Stimulated activated CD4-positive, alpha-beta T cell treated with anti-CD3 and anti-CD28 coated beads, Interleukin-1b, Interleukin-23, amount 100 ng/mL, for 4 hours (primary cell): ENCODE measurements at regions not wholly inside any gene's neighbourhood (a gene's known extent, or its start where the extent isn't known, plus 50 kb on each side); places are given as distances from the start of the nearest gene placed in this dataset.

ENCODE experiments used
- DNase-seq, 2 donors: peaks; one replicate each; pipeline ENCODE4 v3.0.0-alpha.2; 2020; ENCODE audit warnings: low read depth in 2 of 2

DNA sequence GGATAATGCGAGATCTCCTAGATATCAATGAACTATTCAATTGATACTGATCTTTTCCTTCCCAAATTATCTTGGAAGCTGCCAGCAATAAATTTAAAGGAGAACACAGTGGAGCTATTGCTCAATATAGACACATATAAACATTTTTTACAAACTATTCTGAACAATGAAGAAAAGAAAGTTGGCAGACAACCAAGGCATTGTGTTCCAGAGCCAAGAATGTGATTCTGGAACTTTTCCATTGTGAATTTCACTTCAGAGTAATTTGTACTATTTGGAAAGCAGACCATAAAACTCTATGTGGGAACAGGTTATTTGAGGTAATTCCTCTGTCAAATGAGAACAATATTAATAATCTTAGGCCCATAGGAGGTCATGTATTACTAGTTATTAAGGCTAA is 588.2 kb downstream of the IRS1 start:
- DNase-seq = no peak

DNA sequence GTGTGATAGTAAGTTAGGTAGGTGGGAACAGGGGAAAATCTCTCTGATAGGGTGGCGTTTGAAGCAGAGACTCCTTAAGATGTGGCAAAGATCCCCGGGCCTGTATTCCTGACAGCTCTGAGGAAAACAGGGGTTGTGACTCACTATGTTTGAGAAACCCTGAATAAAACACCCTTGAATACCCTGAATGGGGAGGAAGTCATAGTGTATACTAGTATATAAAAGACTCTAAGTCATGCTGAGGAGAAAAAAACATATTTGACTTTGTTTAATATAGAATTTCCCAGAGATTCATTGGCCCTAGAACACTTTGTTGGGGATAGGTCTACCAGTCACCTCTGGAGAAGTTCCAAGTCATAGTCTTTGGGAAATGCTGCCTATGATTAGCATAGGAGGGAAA is 590.9 kb downstream of the IRS1 start:
- DNase-seq = no peak

DNA sequence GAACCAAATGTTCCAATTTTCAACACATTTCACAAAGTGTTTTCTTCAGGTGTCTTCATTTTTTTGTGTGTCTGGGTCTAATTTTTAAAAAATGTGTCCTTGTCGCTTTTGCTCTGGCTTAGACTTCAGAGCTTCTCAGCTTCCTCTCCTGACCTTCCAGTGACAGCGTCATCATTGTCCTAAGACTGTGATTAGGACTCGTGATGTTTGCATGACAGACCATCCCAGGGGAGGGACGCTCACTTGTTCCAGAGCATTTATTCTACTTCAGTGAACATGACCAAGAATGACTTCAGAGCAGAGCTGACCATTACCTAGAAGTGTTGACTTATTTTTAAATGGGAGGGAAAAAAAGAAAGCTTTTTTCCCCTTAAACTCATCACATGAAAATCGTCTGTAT is 591.9 kb downstream of the IRS1 start:
- no peak for DNase-seq

GRCh38 chr2:226199555-226199954 is 600.1 kb downstream of the IRS1 start:
- DNase-seq = no peak

DNA sequence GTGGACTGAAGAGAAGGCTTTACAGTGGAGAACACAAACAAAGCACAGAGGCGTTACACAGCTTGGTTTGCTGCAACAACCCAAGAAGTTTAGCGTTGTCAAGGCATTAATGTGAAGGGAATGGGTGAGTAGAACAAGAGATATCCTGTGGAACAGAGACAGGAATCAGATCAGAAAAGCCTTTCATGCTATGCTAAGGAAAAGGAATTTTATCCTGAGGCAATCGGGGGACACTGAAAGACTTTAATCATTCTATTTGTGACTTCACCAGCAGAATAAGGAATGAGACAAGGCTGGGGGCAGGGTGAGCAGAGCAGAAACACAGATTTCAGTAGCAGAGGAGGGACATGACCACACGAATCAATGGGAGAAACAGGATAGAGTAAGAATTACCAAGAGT is 600.7 kb downstream of the IRS1 start:
- no peak for DNase-seq

- no peak for DNase-seq
Measured at GRCh38 chr2:226190479-226191252, 609.0 kb downstream of the IRS1 start.

- no peak for DNase-seq
Measured at GRCh38 chr2:226189061-226189460, 610.6 kb downstream of the IRS1 start.

DNA sequence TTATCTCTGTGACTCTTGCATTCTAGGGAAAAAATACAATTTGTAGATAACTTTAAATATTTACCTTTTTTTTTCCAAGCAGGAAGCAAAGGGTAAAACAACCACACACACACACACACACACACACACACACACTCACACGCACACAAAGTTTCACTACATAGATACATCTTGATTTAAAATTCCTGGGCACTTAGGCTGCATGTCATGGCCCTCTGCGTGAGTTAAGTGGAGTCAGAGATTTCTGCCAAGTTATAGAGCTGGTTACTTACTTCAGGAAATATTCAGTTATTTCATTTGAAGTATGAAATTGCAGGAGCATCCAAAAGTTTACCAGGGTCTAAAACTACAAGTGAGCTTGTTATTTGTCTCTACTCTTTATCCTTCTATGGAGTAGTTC is 612.0 kb downstream of the IRS1 start:
- no peak for DNase-seq

GRCh38 chr2:226187156-226187555 is 612.5 kb downstream of the IRS1 start:
- DNase-seq = no peak

DNA sequence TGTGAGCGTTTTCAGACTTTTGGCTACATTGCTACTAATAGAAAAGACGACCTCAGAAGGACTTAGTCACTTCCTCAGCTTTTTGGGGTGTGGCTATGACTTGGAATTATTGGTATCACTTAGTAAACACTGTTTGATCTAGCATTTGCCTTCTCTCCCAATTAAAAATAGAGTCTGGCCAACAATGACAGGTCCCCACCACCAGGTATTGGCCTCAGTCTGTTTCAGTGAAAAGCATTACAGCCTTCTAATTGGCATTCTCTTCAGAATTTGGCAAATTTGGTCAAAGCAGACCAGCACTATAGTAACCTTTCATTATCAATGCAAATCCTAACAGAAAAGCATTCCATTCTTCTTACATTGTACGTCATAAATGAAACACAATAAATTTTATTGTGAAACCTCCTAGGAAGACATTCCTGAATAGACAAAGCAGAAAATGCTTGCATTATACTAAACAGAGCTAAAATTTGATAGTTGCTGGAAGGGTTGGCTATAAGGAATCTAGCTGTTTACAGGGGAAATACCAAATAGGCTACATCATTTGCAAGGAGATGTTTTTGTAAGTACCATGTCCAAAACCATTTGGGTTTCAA is 613.9 kb downstream of the IRS1 start:
- no peak for DNase-seq

GRCh38 chr2:226184940-226185615 is 614.5 kb downstream of the IRS1 start:
- no peak for DNase-seq

DNA sequence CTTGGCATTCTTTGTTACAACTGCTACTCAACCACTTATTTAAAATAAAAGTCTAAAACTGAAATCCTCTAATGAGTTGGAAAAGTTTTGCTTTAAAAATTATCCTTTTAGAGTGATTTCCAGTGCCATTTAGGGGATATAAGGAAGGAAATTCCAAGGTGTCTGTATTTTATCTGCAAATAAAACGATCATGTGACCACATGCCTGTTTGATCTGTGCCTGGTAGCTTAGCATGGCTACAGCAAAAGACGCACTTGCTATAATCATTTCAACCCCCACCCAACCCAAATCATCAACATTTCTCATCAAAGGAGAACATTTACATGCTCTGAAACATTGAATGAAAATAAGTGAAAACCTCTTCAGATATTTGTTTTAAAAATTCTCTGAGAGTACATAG is 615.1 kb downstream of the IRS1 start:
- no peak for DNase-seq

GRCh38 chr2:226183550-226183949 is 616.1 kb downstream of the IRS1 start:
- DNase-seq = no peak

- no peak for DNase-seq
Measured at GRCh38 chr2:226183033-226183432, 616.6 kb downstream of the IRS1 start.

GRCh38 chr2:226181909-226182308 is 617.7 kb downstream of the IRS1 start:
- no peak for DNase-seq

GRCh38 chr2:226180281-226180884 is 619.2 kb downstream of the IRS1 start:
- no peak for DNase-seq

DNA sequence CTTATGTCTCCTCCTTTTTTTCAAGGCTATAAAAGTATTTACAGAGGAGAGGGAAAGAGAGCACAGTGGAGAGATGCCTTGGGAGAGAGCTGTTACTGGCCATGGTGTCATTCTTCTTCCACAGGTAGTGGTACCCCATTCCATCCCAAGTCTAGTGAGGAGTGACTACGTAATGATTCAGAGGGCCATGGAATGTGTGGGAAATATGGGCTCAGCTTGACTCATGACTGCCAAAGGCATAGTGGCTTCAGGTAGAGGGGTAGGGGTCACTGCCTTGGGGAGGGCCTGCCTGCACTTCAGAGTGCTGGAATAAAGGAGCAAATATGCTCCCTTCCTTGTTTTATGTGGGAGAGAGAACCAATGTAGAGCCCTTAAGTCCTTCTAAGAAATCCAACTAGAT is 620.6 kb downstream of the IRS1 start:
- DNase-seq = no peak

- DNase-seq = no peak
Measured at GRCh38 chr2:226176283-226176984, 623.2 kb downstream of the IRS1 start.

DNA sequence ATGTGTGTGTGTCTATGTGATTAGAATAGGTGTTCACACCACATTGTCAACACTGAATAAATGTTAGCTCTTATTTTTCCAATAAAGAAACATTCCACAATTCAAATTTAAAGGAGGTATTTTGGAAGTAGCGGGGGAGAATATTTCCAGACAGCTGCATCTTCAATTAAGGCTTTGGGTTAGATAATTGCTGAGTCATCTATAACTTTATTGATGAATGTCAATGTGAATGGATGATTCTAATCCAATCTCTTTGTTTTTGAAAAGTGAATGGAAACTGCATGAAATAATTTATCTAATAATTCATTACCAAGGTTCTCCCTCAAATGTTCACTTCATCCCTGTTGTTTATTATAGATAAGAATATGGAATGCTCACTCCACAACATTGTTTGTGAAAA is 625.2 kb downstream of the IRS1 start:
- DNase-seq = no peak

DNA sequence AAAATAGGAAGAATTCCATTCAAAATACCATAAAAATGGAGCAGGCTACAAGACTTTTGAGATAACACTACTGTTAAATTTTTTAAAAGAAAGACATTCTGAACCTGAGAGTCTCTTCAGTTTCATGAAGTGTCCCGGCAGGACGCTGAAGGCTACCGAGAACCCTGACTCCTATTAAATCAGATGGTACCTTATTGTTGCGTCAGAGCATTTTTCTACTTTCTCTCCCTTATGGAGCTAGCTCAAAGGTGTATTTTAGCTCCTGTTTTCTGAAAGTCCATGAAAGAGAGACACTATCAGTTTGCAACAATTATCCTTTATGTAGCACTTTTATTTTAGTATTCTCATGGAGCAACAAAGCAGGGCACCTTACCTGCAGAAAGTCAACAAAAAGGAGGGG is 626.7 kb downstream of the IRS1 start:
- no peak for DNase-seq

DNA sequence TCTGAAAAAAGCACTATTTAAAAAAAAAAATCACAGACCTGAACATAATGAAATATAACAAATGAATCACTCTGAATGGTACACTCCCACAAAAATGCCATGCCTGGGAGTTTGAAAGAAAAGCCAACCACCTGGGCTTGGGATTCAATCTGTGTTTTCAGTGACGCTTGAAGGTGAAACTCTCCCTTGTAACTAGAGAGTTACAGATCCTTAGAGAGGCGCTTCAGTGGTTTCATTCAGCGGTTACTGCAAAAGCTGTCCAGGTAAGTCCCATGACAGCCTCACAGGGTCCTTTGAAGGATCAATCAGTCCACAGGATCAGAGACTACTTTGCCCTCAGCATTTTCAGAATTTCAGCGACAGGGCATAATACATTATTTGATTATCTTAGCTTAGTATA is 627.3 kb downstream of the IRS1 start:
- DNase-seq = no peak
